HEK293 (cell line): ENCODE measurements at regions not wholly inside any gene's neighbourhood (a gene's known extent, or its start where the extent isn't known, plus 50 kb on each side); places are given as distances from the start of the nearest gene placed in this dataset.

Source experiments
- CTCF ChIA-PET: fragments of 350-600 bp; formaldehyde crosslinking; extraction: SDS; loops from one replicate; lab custom pipeline; 2021; ENCODE audit warnings: antibody characterized with exemption; lab: Yijun Ruan, JAX
- POLR2A ChIA-PET: fragments of 300-600 bp; formaldehyde crosslinking; extraction: SDS; loops from one replicate; lab custom pipeline; 2020; ENCODE audit warnings: antibody characterized with exemption, inconsistent platforms; lab: Yijun Ruan, JAX
- H3K27ac ChIP-seq: fragments of 200-500 bp; sonication (Bioruptor generic); 2 replicates; pipeline ENCODE4 v1.5.1; 2014; ENCODE audit warnings: low read depth, low read length, control low read depth, inconsistent platforms; ENCODE audit errors: extremely low read depth
- H3K36me3 ChIP-seq, 2 experiments: fragments of 200-500 bp in 1 of 2; sonication (Bioruptor generic) in 1 of 2; 1 replicate in 1 of 2; 2 replicates in 1 of 2; pipeline ENCODE4 v1.5.1; 2014 to 2017; ENCODE audit warnings: inconsistent platforms in 2 of 2, low read length in 2 of 2; ENCODE audit not compliant: control insufficient read depth in 2 of 2, insufficient read depth in 1 of 2
- H3K4me1 ChIP-seq: fragments of 200-500 bp; sonication (Bioruptor generic); 2 replicates; pipeline ENCODE4 v1.5.1; 2014; ENCODE audit warnings: mild to moderate bottlenecking, low read length, inconsistent platforms; ENCODE audit not compliant: control insufficient read depth, insufficient read depth
- H3K4me3 ChIP-seq: 2 replicates; pipeline ENCODE4 v1.5.1; 2011; ENCODE audit warnings: low read depth, mild to moderate bottlenecking, control low read depth, low read length, moderate library complexity
- H3K9me3 ChIP-seq: fragments of 200-500 bp; sonication (Bioruptor generic); 2 replicates; pipeline ENCODE4 v1.5.1; 2014; ENCODE audit warnings: low read depth, low read length, inconsistent platforms; ENCODE audit not compliant: control insufficient read depth, insufficient read depth
- BCL11A ChIP-seq: fragments of 450-650 bp; formaldehyde crosslinking; IDR thresholded peaks from 2 replicates; pipeline ENCODE4 v1.5.1; 2016; ENCODE audit warnings: low read depth, missing biosample characterization, missing genetic modification characterization
- HOXA7 ChIP-seq: sonication (generic); formaldehyde crosslinking; IDR thresholded peaks from 2 replicates; pipeline ENCODE4 v1.8.1; 2022; ENCODE audit warnings: missing genetic modification reagents, borderline replicate concordance
- HOXD13 ChIP-seq: sonication (generic); formaldehyde crosslinking; IDR thresholded peaks from 2 replicates; pipeline ENCODE4 v1.8.0; 2022; ENCODE audit warnings: missing genetic modification reagents, borderline replicate concordance
- KLF1 ChIP-seq: fragments of 450-650 bp; formaldehyde crosslinking; IDR thresholded peaks from 2 replicates; pipeline ENCODE4 v1.5.1; 2016; ENCODE audit warnings: missing biosample characterization, missing genetic modification characterization
- KLF16 ChIP-seq: fragments of 450-650 bp; formaldehyde crosslinking; IDR thresholded peaks from 2 replicates; pipeline ENCODE4 v1.5.1; 2017; ENCODE audit warnings: missing biosample characterization, missing genetic modification characterization
- PRDM1 ChIP-seq: fragments of 450-650 bp; formaldehyde crosslinking; IDR thresholded peaks from 2 replicates; pipeline ENCODE4; 2016; ENCODE audit warnings: missing biosample characterization, missing genetic modification characterization
- SCRT2 ChIP-seq: fragments of 450-650 bp; formaldehyde crosslinking; IDR thresholded peaks from 2 replicates; pipeline ENCODE4 v1.5.1; 2016; ENCODE audit warnings: missing biosample characterization, missing genetic modification characterization
- SETDB1 ChIP-seq: IDR thresholded peaks from one replicate; pipeline ENCODE4 v1.6.1; 2017; ENCODE audit warnings: mild to moderate bottlenecking, low read length, moderate library complexity, mixed read lengths; ENCODE audit not compliant: insufficient read length
- SP2 ChIP-seq: fragments of 450-650 bp; formaldehyde crosslinking; IDR thresholded peaks from 2 replicates; pipeline ENCODE4 v1.5.1; 2016; ENCODE audit warnings: missing biosample characterization, missing genetic modification characterization
- YY1 ChIP-seq: fragments of 450-650 bp; formaldehyde crosslinking; IDR thresholded peaks from 2 replicates; pipeline ENCODE4 v1.5.1; 2018; ENCODE audit warnings: missing biosample characterization, missing genetic modification characterization
- ZEB2 ChIP-seq: fragments of 450-650 bp; formaldehyde crosslinking; IDR thresholded peaks from 2 replicates; pipeline ENCODE4 v1.5.1; 2016; ENCODE audit warnings: missing biosample characterization, missing genetic modification characterization
- ZFP37 ChIP-seq: fragments of 450-650 bp; formaldehyde crosslinking; IDR thresholded peaks from 2 replicates; pipeline ENCODE4 v1.5.1; 2016; ENCODE audit warnings: missing biosample characterization, missing genetic modification characterization
- ZNF184 ChIP-seq: fragments of 450-650 bp; IDR thresholded peaks from 2 replicates; pipeline ENCODE4 v1.5.1; 2018; ENCODE audit warnings: missing biosample characterization, mild to moderate bottlenecking, missing genetic modification characterization
- ZNF2 ChIP-seq: fragments of 450-650 bp; formaldehyde crosslinking; IDR thresholded peaks from 2 replicates; pipeline ENCODE4 v1.5.1; 2016; ENCODE audit warnings: missing biosample characterization, missing genetic modification characterization
- ZNF214 ChIP-seq: fragments of 450-650 bp; formaldehyde crosslinking; IDR thresholded peaks from 2 replicates; pipeline ENCODE4 v1.5.1; 2017; ENCODE audit warnings: missing biosample characterization, mild to moderate bottlenecking, missing genetic modification characterization, borderline replicate concordance
- ZNF221 ChIP-seq: fragments of 450-650 bp; formaldehyde crosslinking; IDR thresholded peaks from 2 replicates; pipeline ENCODE4 v1.5.1; 2017; ENCODE audit warnings: missing biosample characterization, missing genetic modification characterization, borderline replicate concordance
- ZNF23 ChIP-seq: fragments of 450-650 bp; formaldehyde crosslinking; IDR thresholded peaks from 2 replicates; pipeline ENCODE4 v1.5.1; 2016; ENCODE audit warnings: missing biosample characterization, missing genetic modification characterization, borderline replicate concordance
- ZNF341 ChIP-seq: fragments of 450-650 bp; formaldehyde crosslinking; IDR thresholded peaks from 2 replicates; pipeline ENCODE4; 2016; ENCODE audit warnings: low read depth, missing biosample characterization, missing genetic modification characterization
- ZNF366 ChIP-seq: fragments of 450-650 bp; formaldehyde crosslinking; conservative IDR thresholded peaks from 2 replicates; pipeline ENCODE4 v1.5.1; 2016; ENCODE audit warnings: missing biosample characterization, missing genetic modification characterization
- ZNF433 ChIP-seq: fragments of 450-650 bp; formaldehyde crosslinking; IDR thresholded peaks from 2 replicates; pipeline ENCODE4 v1.5.1; 2016; ENCODE audit warnings: missing biosample characterization, missing genetic modification characterization, low read depth
- ZNF510 ChIP-seq: fragments of 450-650 bp; formaldehyde crosslinking; IDR thresholded peaks from 2 replicates; pipeline ENCODE4 v1.5.1; 2018; ENCODE audit warnings: mild to moderate bottlenecking, missing genetic modification characterization, missing biosample characterization; ENCODE audit not compliant: insufficient replicate concordance
- ZNF549 ChIP-seq: fragments of 450-650 bp; IDR thresholded peaks from 2 replicates; pipeline ENCODE4 v1.5.1; 2018; ENCODE audit warnings: missing biosample characterization, missing genetic modification characterization, mild to moderate bottlenecking, inconsistent platforms, moderate library complexity
- ZNF621 ChIP-seq: fragments of 450-650 bp; formaldehyde crosslinking; IDR thresholded peaks from 2 replicates; pipeline ENCODE4 v1.5.1; 2017; ENCODE audit warnings: missing biosample characterization, missing genetic modification characterization
- ZNF658 ChIP-seq: fragments of 450-650 bp; formaldehyde crosslinking; IDR thresholded peaks from 2 replicates; pipeline ENCODE4; 2016; ENCODE audit warnings: missing biosample characterization, missing genetic modification characterization
- ZNF677 ChIP-seq: fragments of 450-650 bp; IDR thresholded peaks from 2 replicates; pipeline ENCODE4 v1.5.0; 2018; ENCODE audit warnings: missing biosample characterization, mild to moderate bottlenecking, missing genetic modification characterization, moderate library complexity
- ZNF747 ChIP-seq: fragments of 450-650 bp; formaldehyde crosslinking; IDR thresholded peaks from 2 replicates; pipeline ENCODE4 v1.5.1; 2016; ENCODE audit warnings: missing biosample characterization, missing genetic modification characterization
- ZXDB ChIP-seq: fragments of 450-650 bp; formaldehyde crosslinking; IDR thresholded peaks from 2 replicates; pipeline ENCODE4 v1.5.1; 2016; ENCODE audit warnings: missing biosample characterization, missing genetic modification characterization
- TF ChIP-seq, protein P1 (sequence below): fragments of 450-650 bp; formaldehyde crosslinking; IDR thresholded peaks from 2 replicates; pipeline ENCODE4 v1.5.1; 2016; ENCODE audit warnings: missing biosample characterization, missing genetic modification characterization
- TF ChIP-seq, protein P2 (sequence below): fragments of 450-650 bp; formaldehyde crosslinking; IDR thresholded peaks from 2 replicates; pipeline ENCODE4 v1.5.1; 2017; ENCODE audit warnings: missing biosample characterization, missing genetic modification characterization
- TF ChIP-seq, protein P3 (sequence below): fragments of 450-650 bp; formaldehyde crosslinking; IDR thresholded peaks from 2 replicates; pipeline ENCODE4 v1.5.1; 2016; ENCODE audit warnings: missing biosample characterization, missing genetic modification characterization
- TF ChIP-seq, protein P4 (sequence below): fragments of 450-650 bp; formaldehyde crosslinking; IDR thresholded peaks from 2 replicates; pipeline ENCODE4 v1.5.1; 2016; ENCODE audit warnings: missing biosample characterization, missing genetic modification characterization
- TF ChIP-seq, protein P5 (sequence below): fragments of 450-650 bp; formaldehyde crosslinking; IDR thresholded peaks from 2 replicates; pipeline ENCODE4 v1.5.1; 2016; ENCODE audit warnings: missing biosample characterization, missing genetic modification characterization, low read depth

DNA sequence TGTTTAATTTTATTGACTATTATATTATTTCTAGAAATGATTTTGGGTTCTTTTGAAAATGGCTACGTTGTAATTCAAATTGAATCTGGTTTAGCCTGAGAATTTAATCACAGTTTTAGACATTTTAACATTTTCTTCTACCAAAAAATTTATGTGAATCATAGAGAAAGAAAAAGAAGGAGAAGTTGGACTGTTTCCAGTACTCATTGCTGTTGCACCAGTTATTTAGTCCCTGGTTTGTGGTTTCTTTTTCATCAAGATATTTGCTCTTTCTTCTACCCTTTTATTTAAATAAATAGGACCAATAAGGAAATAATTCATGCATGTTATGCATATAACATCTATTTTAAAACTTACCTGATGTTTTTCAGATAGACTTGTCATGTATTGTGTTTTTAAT lies 1337.1 kb downstream of the ROBO1 start:
- TF ChIP-seq ZFP37 (tag by site-specific recombination) (no peak), ZNF2 (tag by site-specific recombination) (no peak), BCL11A (tag by site-specific recombination) (no peak), HOXD13 (CRISPR knock-in tag) (no peak), ZNF658 (tag by site-specific recombination) (no peak), ZNF510 (tag by site-specific recombination) (no peak), ZXDB (no peak), HOXA7 (CRISPR knock-in tag) (no peak), ZNF366 (tag by site-specific recombination) (no peak), SCRT2 (no peak), ZNF433 (tag by site-specific recombination) (no peak), KLF16 (no peak), KLF1 (no peak), SP2 (tag by site-specific recombination) (no peak)
- TF ChIP-seq, protein P1, sequence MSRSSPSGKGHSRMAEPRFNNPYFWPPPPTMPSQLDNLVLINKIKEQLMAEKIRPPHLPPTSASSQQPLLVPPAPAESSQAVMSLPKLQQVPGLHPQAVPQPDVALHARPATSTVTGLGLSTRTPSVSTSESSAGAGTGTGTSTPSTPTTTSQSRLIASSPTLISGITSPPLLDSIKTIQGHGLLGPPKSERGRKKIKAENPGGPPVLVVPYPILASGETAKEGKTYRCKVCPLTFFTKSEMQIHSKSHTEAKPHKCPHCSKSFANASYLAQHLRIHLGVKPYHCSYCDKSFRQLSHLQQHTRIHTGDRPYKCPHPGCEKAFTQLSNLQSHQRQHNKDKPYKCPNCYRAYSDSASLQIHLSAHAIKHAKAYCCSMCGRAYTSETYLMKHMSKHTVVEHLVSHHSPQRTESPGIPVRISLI (tag by site-specific recombination), result no peak
- TF ChIP-seq, protein P2, sequence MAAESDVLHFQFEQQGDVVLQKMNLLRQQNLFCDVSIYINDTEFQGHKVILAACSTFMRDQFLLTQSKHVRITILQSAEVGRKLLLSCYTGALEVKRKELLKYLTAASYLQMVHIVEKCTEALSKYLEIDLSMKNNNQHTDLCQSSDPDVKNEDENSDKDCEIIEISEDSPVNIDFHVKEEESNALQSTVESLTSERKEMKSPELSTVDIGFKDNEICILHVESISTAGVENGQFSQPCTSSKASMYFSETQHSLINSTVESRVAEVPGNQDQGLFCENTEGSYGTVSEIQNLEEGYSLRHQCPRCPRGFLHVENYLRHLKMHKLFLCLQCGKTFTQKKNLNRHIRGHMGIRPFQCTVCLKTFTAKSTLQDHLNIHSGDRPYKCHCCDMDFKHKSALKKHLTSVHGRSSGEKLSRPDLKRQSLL (tag by site-specific recombination), result no peak
- TF ChIP-seq, protein P3, sequence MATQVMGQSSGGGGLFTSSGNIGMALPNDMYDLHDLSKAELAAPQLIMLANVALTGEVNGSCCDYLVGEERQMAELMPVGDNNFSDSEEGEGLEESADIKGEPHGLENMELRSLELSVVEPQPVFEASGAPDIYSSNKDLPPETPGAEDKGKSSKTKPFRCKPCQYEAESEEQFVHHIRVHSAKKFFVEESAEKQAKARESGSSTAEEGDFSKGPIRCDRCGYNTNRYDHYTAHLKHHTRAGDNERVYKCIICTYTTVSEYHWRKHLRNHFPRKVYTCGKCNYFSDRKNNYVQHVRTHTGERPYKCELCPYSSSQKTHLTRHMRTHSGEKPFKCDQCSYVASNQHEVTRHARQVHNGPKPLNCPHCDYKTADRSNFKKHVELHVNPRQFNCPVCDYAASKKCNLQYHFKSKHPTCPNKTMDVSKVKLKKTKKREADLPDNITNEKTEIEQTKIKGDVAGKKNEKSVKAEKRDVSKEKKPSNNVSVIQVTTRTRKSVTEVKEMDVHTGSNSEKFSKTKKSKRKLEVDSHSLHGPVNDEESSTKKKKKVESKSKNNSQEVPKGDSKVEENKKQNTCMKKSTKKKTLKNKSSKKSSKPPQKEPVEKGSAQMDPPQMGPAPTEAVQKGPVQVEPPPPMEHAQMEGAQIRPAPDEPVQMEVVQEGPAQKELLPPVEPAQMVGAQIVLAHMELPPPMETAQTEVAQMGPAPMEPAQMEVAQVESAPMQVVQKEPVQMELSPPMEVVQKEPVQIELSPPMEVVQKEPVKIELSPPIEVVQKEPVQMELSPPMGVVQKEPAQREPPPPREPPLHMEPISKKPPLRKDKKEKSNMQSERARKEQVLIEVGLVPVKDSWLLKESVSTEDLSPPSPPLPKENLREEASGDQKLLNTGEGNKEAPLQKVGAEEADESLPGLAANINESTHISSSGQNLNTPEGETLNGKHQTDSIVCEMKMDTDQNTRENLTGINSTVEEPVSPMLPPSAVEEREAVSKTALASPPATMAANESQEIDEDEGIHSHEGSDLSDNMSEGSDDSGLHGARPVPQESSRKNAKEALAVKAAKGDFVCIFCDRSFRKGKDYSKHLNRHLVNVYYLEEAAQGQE (tag by site-specific recombination), result no peak
- TF ChIP-seq, protein P4, sequence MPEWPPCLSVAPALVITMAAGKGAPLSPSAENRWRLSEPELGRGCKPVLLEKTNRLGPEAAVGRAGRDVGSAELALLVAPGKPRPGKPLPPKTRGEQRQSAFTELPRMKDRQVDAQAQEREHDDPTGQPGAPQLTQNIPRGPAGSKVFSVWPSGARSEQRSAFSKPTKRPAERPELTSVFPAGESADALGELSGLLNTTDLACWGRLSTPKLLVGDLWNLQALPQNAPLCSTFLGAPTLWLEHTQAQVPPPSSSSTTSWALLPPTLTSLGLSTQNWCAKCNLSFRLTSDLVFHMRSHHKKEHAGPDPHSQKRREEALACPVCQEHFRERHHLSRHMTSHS, result no peak
- POLR2A ChIA-PET, result no interaction called here
- CTCF ChIA-PET, result no interaction called here
- no peaks in the 10 kb centered on the region for H3K36me3 ChIP-seq
- H3K4me1 ChIP-seq, result no peaks in the 10 kb centered on the region
- no peak overlapping the region for H3K27ac ChIP-seq
- H3K9me3 ChIP-seq, result no peaks in the 10 kb centered on the region
- H3K4me3 ChIP-seq, result no peak overlapping the region

DNA sequence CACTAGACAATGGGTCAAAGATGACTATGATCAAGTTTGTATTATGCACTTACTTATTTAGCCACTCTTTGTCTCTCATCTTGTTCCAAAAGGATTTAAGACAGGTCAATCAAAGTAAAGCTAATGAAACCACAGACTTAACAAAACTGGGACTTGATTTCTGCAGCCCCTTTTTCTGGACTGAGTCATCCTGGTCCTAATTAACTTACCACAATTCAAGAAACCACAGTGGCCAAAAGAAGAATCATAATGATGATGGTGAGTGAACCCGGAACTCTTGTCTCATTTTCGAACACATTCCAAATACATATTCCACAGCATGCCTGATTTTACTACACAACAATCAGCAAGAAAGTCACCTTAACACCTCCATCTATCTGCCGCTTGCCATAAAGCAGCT lies 1333.0 kb downstream of the ROBO1 start:
- ChIA-PET CTCF (interaction anchor here (0.7 kb wide), 1 partner anchor 1398 kb away, joined by 4 read pairs; no protein-coding TSS in a partner anchor), POLR2A (no interaction called here)
- Histone ChIP-seq H3K27ac (no peak overlapping the region), H3K4me1 (no peaks in the 10 kb centered on the region), H3K4me3 (no peak overlapping the region), H3K9me3 (no peaks in the 10 kb centered on the region), H3K36me3 (no peaks in the 10 kb centered on the region)
- TF ChIP-seq ZNF221 (tag by site-specific recombination) (no peak), ZNF341 (tag by site-specific recombination) (no peak), SETDB1 (no peak), PRDM1 (no peak), ZNF677 (tag by site-specific recombination) (no peak), ZNF214 (tag by site-specific recombination) (no peak), ZNF549 (tag by site-specific recombination) (no peak), ZEB2 (tag by site-specific recombination) (no peak), YY1 (tag by site-specific recombination) (no peak), ZNF184 (no peak), ZNF621 (no peak), ZNF23 (tag by site-specific recombination) (no peak), ZNF747 (tag by site-specific recombination) (no peak)
- TF ChIP-seq, protein P5, sequence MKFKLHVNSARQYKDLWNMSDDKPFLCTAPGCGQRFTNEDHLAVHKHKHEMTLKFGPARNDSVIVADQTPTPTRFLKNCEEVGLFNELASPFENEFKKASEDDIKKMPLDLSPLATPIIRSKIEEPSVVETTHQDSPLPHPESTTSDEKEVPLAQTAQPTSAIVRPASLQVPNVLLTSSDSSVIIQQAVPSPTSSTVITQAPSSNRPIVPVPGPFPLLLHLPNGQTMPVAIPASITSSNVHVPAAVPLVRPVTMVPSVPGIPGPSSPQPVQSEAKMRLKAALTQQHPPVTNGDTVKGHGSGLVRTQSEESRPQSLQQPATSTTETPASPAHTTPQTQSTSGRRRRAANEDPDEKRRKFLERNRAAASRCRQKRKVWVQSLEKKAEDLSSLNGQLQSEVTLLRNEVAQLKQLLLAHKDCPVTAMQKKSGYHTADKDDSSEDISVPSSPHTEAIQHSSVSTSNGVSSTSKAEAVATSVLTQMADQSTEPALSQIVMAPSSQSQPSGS (tag by site-specific recombination), result no peak
